ENCODE measurements at regions not wholly inside any gene's neighbourhood (a gene's known extent, or its start where the extent isn't known, plus 50 kb on each side); places are given as distances from the start of the nearest gene placed in this dataset.

DNA sequence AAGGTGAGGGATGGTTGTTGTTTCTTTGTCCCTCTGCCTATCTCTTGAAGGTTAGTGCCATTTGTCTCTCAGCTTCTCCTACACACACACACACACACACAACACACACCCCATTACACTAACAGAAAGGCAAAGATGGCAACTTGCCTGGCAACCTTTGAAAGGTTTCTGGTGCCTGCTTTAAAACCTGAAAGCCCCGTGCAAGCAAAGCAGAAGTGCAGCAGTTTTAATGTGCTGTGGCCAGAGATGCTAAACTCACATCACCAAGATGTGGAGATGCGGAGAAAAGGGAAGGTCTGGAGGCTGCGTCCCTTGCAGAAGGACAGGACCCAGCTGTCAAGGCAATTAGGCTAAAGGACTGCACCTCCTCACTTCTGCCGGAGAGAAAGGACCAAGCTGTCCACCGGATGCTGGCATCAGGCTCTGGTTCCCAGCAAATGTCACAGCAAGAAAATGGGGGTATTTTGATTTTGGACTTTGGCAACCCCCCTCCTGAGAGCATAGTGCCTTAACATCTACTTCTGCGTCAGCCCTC lies 196.4 kb downstream of the ARL4C start:
- Histone ChIP-seq H3K9ac (ENCODE audit: low read length) (no peak overlapping the region), H3K36me3 (ENCODE audit: insufficient read depth, low read length) (no peaks in the 10 kb centered on the region), H3K4me2 (ENCODE audit: low read length) (no peak overlapping the region), H4K20me1 (ENCODE audit: insufficient read depth) (no peaks in the 10 kb centered on the region), H3K27ac (ENCODE audit: low read length) (no peak overlapping the region), H3K9me3 (ENCODE audit: low read length) (no peaks in the 10 kb centered on the region), H2AFZ (ENCODE audit: low read depth, low read length) (no peak overlapping the region), H3K9me2 (ENCODE audit: insufficient read depth, low read length) (no peaks in the 10 kb centered on the region), H3K27me3 (ENCODE audit: insufficient read depth, low read depth, low read length) (no peaks in the 10 kb centered on the region), H3K4me3 (ENCODE audit: low read length) (no peak overlapping the region), H3K79me2 (replicated peaks; ENCODE audit: insufficient read depth, low read length) (no peaks in the 10 kb centered on the region), H3F3A (ENCODE audit: insufficient read depth, low read length, poor library complexity, severe bottlenecking) (no peaks in the 10 kb centered on the region)
- TF ChIP-seq, protein P1, sequence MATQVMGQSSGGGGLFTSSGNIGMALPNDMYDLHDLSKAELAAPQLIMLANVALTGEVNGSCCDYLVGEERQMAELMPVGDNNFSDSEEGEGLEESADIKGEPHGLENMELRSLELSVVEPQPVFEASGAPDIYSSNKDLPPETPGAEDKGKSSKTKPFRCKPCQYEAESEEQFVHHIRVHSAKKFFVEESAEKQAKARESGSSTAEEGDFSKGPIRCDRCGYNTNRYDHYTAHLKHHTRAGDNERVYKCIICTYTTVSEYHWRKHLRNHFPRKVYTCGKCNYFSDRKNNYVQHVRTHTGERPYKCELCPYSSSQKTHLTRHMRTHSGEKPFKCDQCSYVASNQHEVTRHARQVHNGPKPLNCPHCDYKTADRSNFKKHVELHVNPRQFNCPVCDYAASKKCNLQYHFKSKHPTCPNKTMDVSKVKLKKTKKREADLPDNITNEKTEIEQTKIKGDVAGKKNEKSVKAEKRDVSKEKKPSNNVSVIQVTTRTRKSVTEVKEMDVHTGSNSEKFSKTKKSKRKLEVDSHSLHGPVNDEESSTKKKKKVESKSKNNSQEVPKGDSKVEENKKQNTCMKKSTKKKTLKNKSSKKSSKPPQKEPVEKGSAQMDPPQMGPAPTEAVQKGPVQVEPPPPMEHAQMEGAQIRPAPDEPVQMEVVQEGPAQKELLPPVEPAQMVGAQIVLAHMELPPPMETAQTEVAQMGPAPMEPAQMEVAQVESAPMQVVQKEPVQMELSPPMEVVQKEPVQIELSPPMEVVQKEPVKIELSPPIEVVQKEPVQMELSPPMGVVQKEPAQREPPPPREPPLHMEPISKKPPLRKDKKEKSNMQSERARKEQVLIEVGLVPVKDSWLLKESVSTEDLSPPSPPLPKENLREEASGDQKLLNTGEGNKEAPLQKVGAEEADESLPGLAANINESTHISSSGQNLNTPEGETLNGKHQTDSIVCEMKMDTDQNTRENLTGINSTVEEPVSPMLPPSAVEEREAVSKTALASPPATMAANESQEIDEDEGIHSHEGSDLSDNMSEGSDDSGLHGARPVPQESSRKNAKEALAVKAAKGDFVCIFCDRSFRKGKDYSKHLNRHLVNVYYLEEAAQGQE (IDR thresholded peaks at IDR 0.05; ENCODE audit: borderline replicate concordance), result no peak
- TF ChIP-seq EZH2 (IDR thresholded peaks at IDR 0.05; ENCODE audit: borderline replicate concordance, insufficient read depth, low read length, poor library complexity, severe bottlenecking), result no peak
- TF ChIP-seq, protein P2, sequence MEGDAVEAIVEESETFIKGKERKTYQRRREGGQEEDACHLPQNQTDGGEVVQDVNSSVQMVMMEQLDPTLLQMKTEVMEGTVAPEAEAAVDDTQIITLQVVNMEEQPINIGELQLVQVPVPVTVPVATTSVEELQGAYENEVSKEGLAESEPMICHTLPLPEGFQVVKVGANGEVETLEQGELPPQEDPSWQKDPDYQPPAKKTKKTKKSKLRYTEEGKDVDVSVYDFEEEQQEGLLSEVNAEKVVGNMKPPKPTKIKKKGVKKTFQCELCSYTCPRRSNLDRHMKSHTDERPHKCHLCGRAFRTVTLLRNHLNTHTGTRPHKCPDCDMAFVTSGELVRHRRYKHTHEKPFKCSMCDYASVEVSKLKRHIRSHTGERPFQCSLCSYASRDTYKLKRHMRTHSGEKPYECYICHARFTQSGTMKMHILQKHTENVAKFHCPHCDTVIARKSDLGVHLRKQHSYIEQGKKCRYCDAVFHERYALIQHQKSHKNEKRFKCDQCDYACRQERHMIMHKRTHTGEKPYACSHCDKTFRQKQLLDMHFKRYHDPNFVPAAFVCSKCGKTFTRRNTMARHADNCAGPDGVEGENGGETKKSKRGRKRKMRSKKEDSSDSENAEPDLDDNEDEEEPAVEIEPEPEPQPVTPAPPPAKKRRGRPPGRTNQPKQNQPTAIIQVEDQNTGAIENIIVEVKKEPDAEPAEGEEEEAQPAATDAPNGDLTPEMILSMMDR (IDR thresholded peaks at IDR 0.05; ENCODE audit: poor library complexity, severe bottlenecking), result no peak
- TF ChIP-seq MXI1 (conservative IDR thresholded peaks at IDR 0.05; ENCODE audit: poor library complexity, severe bottlenecking), result no peak
- no peak for TF ChIP-seq RAD21 (conservative IDR thresholded peaks at IDR 0.05)
- TF ChIP-seq TAF1 (IDR thresholded peaks at IDR 0.05; ENCODE audit: low read depth), result no peak
- no peak for TF ChIP-seq POLR2AphosphoS5 (IDR thresholded peaks at IDR 0.05)

DNA sequence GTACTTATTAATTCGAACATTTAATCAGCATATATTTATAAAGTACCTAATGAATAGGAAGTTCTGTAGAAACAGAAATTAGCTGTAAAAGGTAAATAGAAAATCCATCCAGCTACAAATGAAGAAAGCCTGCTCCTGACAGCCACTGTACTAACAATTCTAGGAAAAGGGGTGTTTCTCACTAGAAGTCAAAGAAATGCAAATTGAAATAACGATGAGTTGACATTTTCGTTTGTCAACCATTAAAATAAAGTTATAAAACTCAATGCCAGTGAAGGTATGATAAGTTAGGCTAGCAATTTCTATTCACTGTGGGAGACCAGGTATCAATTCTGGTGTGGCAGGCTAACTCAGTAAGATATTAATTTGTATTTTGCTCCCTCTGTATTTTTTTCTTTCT lies 198.0 kb downstream of the ARL4C start:
- Histone ChIP-seq H3K9me2 (ENCODE audit: insufficient read depth, low read length) (no peaks in the 10 kb centered on the region), H3K9ac (ENCODE audit: low read length) (no peak overlapping the region), H3K9me3 (ENCODE audit: low read length) (no peaks in the 10 kb centered on the region), H3K4me2 (ENCODE audit: low read length) (no peak overlapping the region), H4K20me1 (ENCODE audit: insufficient read depth) (no peaks in the 10 kb centered on the region), H3K27ac (ENCODE audit: low read length) (no peak overlapping the region), H3K79me2 (replicated peaks; ENCODE audit: insufficient read depth, low read length) (no peaks in the 10 kb centered on the region), H2AFZ (ENCODE audit: low read depth, low read length) (no peak overlapping the region), H3K36me3 (ENCODE audit: insufficient read depth, low read length) (no peaks in the 10 kb centered on the region), H3K4me3 (ENCODE audit: low read length) (no peak overlapping the region), H3K27me3 (ENCODE audit: insufficient read depth, low read depth, low read length) (no peaks in the 10 kb centered on the region), H3F3A (ENCODE audit: insufficient read depth, low read length, poor library complexity, severe bottlenecking) (no peaks in the 10 kb centered on the region)
- TF ChIP-seq RAD21 (conservative IDR thresholded peaks at IDR 0.05), result no peak
- TF ChIP-seq, protein P1 (IDR thresholded peaks at IDR 0.05; ENCODE audit: borderline replicate concordance), result no peak
- no peak for TF ChIP-seq EZH2 (IDR thresholded peaks at IDR 0.05; ENCODE audit: borderline replicate concordance, insufficient read depth, low read length, poor library complexity, severe bottlenecking)
- TF ChIP-seq POLR2AphosphoS5 (IDR thresholded peaks at IDR 0.05), result no peak
- no peak for TF ChIP-seq MXI1 (conservative IDR thresholded peaks at IDR 0.05; ENCODE audit: poor library complexity, severe bottlenecking)
- TF ChIP-seq TAF1 (IDR thresholded peaks at IDR 0.05; ENCODE audit: low read depth), result no peak
- TF ChIP-seq, protein P2 (IDR thresholded peaks at IDR 0.05; ENCODE audit: poor library complexity, severe bottlenecking), result no peak
